HCT116 (cell line): ENCODE measurements at regions not wholly inside any gene's neighbourhood (a gene's known extent, or its start where the extent isn't known, plus 50 kb on each side); places are given as distances from the start of the nearest gene placed in this dataset.

Source experiments
- CEBPB ChIP-seq: IDR thresholded peaks from 2 replicates; pipeline ENCODE4 v1.6.1; 2012; ENCODE audit warnings: low read depth
- ELF1 ChIP-seq: IDR thresholded peaks from 2 replicates; pipeline ENCODE4 v1.6.1; 2012; ENCODE audit warnings: low read depth, borderline replicate concordance
- EZH2 ChIP-seq: fragments of 200-600 bp; sonication (generic); IDR thresholded peaks from 2 replicates; pipeline ENCODE4 v1.6.1; 2017; ENCODE audit warnings: antibody characterized with exemption, mixed run types
- EZH2phosphoT487 ChIP-seq: fragments of 200-600 bp; IDR thresholded peaks from 2 replicates; pipeline ENCODE4 v1.6.1; 2018; ENCODE audit warnings: antibody characterized with exemption, borderline replicate concordance
- POLR2A ChIP-seq: IDR thresholded peaks from 2 replicates; pipeline ENCODE4 v1.7.0; 2011; ENCODE audit warnings: borderline replicate concordance; ENCODE audit not compliant: insufficient read depth, insufficient read length; ENCODE audit errors: extremely low read depth
- POLR2AphosphoS5 ChIP-seq: IDR thresholded peaks from 2 replicates; pipeline ENCODE4 v1.6.1; 2011; ENCODE audit warnings: mild to moderate bottlenecking, low read depth, low read length, moderate library complexity
- RAD21 ChIP-seq: IDR thresholded peaks from 2 replicates; pipeline ENCODE4 v1.6.1; 2012; ENCODE audit warnings: low read depth, mild to moderate bottlenecking
- SIN3A ChIP-seq: IDR thresholded peaks from 2 replicates; pipeline ENCODE4 v1.6.1; 2012; ENCODE audit warnings: low read depth
- YY1 ChIP-seq: IDR thresholded peaks from 2 replicates; pipeline ENCODE4 v1.6.1; 2011; ENCODE audit warnings: low read length, low read depth, moderate library complexity, mild to moderate bottlenecking; ENCODE audit not compliant: insufficient replicate concordance; ENCODE audit errors: extremely low read depth
- ZFX ChIP-seq: fragments of 450-650 bp; IDR thresholded peaks from 2 replicates; pipeline ENCODE4 v1.6.1; 2017
- TF ChIP-seq, protein P1 (sequence below): IDR thresholded peaks from 2 replicates; pipeline ENCODE4 v1.6.1; 2012
- TF ChIP-seq, protein P2 (sequence below), 3 experiments: fragments of 200-600 bp in 1 of 3; sonication (generic) in 1 of 3; IDR thresholded peaks in 2 of 3; conservative IDR thresholded peaks in 1 of 3; 2 replicates each; pipeline ENCODE4 v1.5.1; 2012 to 2017; ENCODE audit warnings: low read depth in 2 of 3, low read length in 2 of 3, antibody characterized with exemption in 1 of 3, borderline replicate concordance in 1 of 3, control low read depth in 1 of 3, mild to moderate bottlenecking in 1 of 3, mixed read lengths in 1 of 3, mixed run types in 1 of 3, moderate library complexity in 1 of 3; ENCODE audit not compliant: insufficient read depth in 1 of 3
- TF ChIP-seq, protein P3 (sequence below): IDR thresholded peaks from 2 replicates; pipeline ENCODE4 v1.6.1; 2012; ENCODE audit warnings: low read depth
- TF ChIP-seq, protein P4 (sequence below): IDR thresholded peaks from 2 replicates; pipeline ENCODE4 v1.6.1; 2012

DNA sequence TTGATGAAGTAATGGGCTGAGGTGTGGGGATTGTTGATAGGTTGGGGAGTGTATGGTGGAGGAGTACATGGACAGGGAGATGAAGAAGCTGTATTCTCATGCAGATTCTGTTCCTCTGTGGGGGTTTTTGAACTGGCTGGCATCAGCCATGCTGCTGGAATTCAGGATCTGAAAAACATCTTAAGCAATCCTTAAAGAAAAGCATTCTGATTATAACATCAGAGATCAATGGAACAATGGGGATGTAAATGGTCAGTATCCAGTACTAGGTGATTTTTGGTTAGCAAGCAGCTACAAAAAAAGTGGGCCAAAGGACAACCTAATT is 247.5 kb upstream of the GALNT17 start:
- TF ChIP-seq, protein P1, sequence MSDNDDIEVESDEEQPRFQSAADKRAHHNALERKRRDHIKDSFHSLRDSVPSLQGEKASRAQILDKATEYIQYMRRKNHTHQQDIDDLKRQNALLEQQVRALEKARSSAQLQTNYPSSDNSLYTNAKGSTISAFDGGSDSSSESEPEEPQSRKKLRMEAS, result no peak
- TF ChIP-seq POLR2A, result no peak
- no peak for TF ChIP-seq ELF1
- TF ChIP-seq EZH2, result no peak
- TF ChIP-seq, protein P2, sequence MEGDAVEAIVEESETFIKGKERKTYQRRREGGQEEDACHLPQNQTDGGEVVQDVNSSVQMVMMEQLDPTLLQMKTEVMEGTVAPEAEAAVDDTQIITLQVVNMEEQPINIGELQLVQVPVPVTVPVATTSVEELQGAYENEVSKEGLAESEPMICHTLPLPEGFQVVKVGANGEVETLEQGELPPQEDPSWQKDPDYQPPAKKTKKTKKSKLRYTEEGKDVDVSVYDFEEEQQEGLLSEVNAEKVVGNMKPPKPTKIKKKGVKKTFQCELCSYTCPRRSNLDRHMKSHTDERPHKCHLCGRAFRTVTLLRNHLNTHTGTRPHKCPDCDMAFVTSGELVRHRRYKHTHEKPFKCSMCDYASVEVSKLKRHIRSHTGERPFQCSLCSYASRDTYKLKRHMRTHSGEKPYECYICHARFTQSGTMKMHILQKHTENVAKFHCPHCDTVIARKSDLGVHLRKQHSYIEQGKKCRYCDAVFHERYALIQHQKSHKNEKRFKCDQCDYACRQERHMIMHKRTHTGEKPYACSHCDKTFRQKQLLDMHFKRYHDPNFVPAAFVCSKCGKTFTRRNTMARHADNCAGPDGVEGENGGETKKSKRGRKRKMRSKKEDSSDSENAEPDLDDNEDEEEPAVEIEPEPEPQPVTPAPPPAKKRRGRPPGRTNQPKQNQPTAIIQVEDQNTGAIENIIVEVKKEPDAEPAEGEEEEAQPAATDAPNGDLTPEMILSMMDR (IDR thresholded peaks at IDR 0.05 in 2 of 3, conservative IDR thresholded peaks at IDR 0.05 in 1 of 3; ENCODE audit: borderline replicate concordance in 1 of 3, insufficient read depth in 1 of 3, low read depth in 2 of 3, low read length in 2 of 3), result no peak
- no peak for TF ChIP-seq POLR2AphosphoS5
- TF ChIP-seq RAD21, result no peak
- TF ChIP-seq YY1, result no peak
- TF ChIP-seq CEBPB, result no peak
- no peak for TF ChIP-seq EZH2phosphoT487
- TF ChIP-seq SIN3A, result no peak
- TF ChIP-seq, protein P3, sequence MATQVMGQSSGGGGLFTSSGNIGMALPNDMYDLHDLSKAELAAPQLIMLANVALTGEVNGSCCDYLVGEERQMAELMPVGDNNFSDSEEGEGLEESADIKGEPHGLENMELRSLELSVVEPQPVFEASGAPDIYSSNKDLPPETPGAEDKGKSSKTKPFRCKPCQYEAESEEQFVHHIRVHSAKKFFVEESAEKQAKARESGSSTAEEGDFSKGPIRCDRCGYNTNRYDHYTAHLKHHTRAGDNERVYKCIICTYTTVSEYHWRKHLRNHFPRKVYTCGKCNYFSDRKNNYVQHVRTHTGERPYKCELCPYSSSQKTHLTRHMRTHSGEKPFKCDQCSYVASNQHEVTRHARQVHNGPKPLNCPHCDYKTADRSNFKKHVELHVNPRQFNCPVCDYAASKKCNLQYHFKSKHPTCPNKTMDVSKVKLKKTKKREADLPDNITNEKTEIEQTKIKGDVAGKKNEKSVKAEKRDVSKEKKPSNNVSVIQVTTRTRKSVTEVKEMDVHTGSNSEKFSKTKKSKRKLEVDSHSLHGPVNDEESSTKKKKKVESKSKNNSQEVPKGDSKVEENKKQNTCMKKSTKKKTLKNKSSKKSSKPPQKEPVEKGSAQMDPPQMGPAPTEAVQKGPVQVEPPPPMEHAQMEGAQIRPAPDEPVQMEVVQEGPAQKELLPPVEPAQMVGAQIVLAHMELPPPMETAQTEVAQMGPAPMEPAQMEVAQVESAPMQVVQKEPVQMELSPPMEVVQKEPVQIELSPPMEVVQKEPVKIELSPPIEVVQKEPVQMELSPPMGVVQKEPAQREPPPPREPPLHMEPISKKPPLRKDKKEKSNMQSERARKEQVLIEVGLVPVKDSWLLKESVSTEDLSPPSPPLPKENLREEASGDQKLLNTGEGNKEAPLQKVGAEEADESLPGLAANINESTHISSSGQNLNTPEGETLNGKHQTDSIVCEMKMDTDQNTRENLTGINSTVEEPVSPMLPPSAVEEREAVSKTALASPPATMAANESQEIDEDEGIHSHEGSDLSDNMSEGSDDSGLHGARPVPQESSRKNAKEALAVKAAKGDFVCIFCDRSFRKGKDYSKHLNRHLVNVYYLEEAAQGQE, result no peak
- TF ChIP-seq, protein P4, sequence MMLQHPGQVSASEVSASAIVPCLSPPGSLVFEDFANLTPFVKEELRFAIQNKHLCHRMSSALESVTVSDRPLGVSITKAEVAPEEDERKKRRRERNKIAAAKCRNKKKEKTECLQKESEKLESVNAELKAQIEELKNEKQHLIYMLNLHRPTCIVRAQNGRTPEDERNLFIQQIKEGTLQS, result no peak
- no peak for TF ChIP-seq ZFX
